Esophagus squamous epithelium (tissue), 5 donors: ENCODE measurements at regions not wholly inside any gene's neighbourhood (a gene's known extent, or its start where the extent isn't known, plus 50 kb on each side); places are given as distances from the start of the nearest gene placed in this dataset.

Experiments used
- DNase-seq: peaks from one replicate; lab custom pipeline; 2025; lab: John Stamatoyannopoulos, UW
- H3K27ac ChIP-seq, 4 donors: fragments of 200-600 bp; sonication (generic); one replicate each; pipeline ENCODE4 v1.5.1; 2016 to 2019; ENCODE audit warnings: mild to moderate bottlenecking in 1 of 4
- H3K27me3 ChIP-seq, 4 donors: fragments of 200-600 bp; sonication (generic); 1 replicate in 3 of 4; 2 replicates in 1 of 4; pipeline versions ENCODE4 v1.5.1 to v1.6.0; 2017 to 2021; ENCODE audit warnings: antibody characterized with exemption in 1 of 4
- H3K36me3 ChIP-seq, 3 donors: fragments of 200-600 bp; sonication (generic); one replicate each; pipeline ENCODE4 v1.5.1; 2016 to 2019
- H3K4me1 ChIP-seq, 3 donors: fragments of 200-600 bp; sonication (generic); one replicate each; pipeline ENCODE4 v1.5.1; 2017 to 2019
- H3K4me3 ChIP-seq, 4 donors: fragments of 200-600 bp; sonication (generic); 1 replicate in 3 of 4; 2 replicates in 1 of 4; pipeline ENCODE4 v1.5.1; 2016 to 2019; ENCODE audit warnings: mild to moderate bottlenecking in 2 of 4, moderate library complexity in 1 of 4
- H3K9me3 ChIP-seq, 3 donors: fragments of 200-600 bp; sonication (generic); one replicate each; pipeline ENCODE4 v1.5.1; 2016 to 2019
- CTCF ChIP-seq, 6 experiments: fragments of 450-650 bp in 4 of 6; fragments of 200-600 bp in 2 of 6; sonication (generic) in 2 of 6; IDR thresholded peaks; one replicate each; pipeline ENCODE4 v1.5.1; 2016 to 2019; ENCODE audit warnings: antibody characterized with exemption in 6 of 6, mild to moderate bottlenecking in 4 of 6, moderate library complexity in 4 of 6
- POLR2A ChIP-seq, 4 donors: fragments of 450-650 bp; IDR thresholded peaks; one replicate each; pipeline ENCODE4 v1.6.1; 2017; ENCODE audit warnings: antibody characterized with exemption in 4 of 4, mild to moderate bottlenecking in 4 of 4, moderate library complexity in 3 of 4
- WGBS, 2 donors: methylation state at CpG; one replicate each; pipeline ENCODE4 v1.1.5; 2018; 5-methylcytosine and 5-hydroxymethylcytosine counted together
- intact Hi-C: fragments of 100-400 bp; cut with DNase I; formaldehyde crosslinking; loops from one replicate; pipeline ENCODE4 v1.15.0; 2022
- donor health status: DM: yes; HTN: yes; CAD: no.

- Histone ChIP-seq H3K36me3 (no peaks in the 10 kb centered on the region), H3K27ac (no peak overlapping the region), H3K4me3 (no peak overlapping the region), H3K27me3 (no peaks in the 10 kb centered on the region), H3K4me1 (peaks cover 0 to 19% (median 0%) of the 10 kb centered on the region in 3 donors), H3K9me3 (peaks cover 0 to 6% (median 0%) of the 10 kb centered on the region in 3 donors)
- no peak for TF ChIP-seq CTCF (IDR thresholded peaks at IDR 0.05)
- no peak for TF ChIP-seq POLR2A (IDR thresholded peaks at IDR 0.05)
- WGBS, 2 donors = 35 to 46% methylated on average over 10 of the region's 10 CpGs
- intact Hi-C loops = no loop called here
- DNase-seq = no peak
These were observed 373.0 kb upstream of the DYNLRB2 start for GRCh38 chr16:80167657-80168390.

- DNase-seq = no peak
- WGBS, 2 donors = 54 to 64% methylated on average over 3 of the region's 3 CpGs
- no peak overlapping the region for H3K27ac ChIP-seq
- intact Hi-C loops = no loop called here
- peaks cover 0 to 6% (median 0%) of the 10 kb centered on the region in 3 donors for H3K9me3 ChIP-seq
- no peaks in the 10 kb centered on the region for H3K27me3 ChIP-seq
- no peaks in the 10 kb centered on the region for H3K36me3 ChIP-seq
- no peak overlapping the region for H3K4me3 ChIP-seq
- H3K4me1 ChIP-seq = peaks cover 0 to 19% (median 0%) of the 10 kb centered on the region in 3 donors
- TF ChIP-seq POLR2A (IDR thresholded peaks at IDR 0.05) (no peak), CTCF (IDR thresholded peaks at IDR 0.05) (no peak)
These were observed 374.7 kb upstream of the DYNLRB2 start for GRCh38 chr16:80166082-80166481.

- no peak for DNase-seq
- Histone ChIP-seq H3K27me3 (no peaks in the 10 kb centered on the region), H3K4me1 (peaks cover 0 to 19% (median 0%) of the 10 kb centered on the region in 3 donors), H3K4me3 (no peak overlapping the region), H3K9me3 (peaks cover 0 to 6% (median 0%) of the 10 kb centered on the region in 3 donors), H3K27ac (no peak overlapping the region), H3K36me3 (no peaks in the 10 kb centered on the region)
- TF ChIP-seq POLR2A (IDR thresholded peaks at IDR 0.05) = no peak
- no peak for TF ChIP-seq CTCF (IDR thresholded peaks at IDR 0.05)
- 76 to 79% methylated on average over 5 of the region's 5 CpGs for WGBS, 2 donors
- intact Hi-C loops = no loop called here
These were observed 375.7 kb upstream of the DYNLRB2 start for GRCh38 chr16:80164966-80165550.

GRCh38 chr16:80163339-80163738 lies 377.5 kb upstream of the DYNLRB2 start:
- Histone ChIP-seq H3K9me3 (peaks cover 0 to 6% (median 0%) of the 10 kb centered on the region in 3 donors), H3K27ac (no peak overlapping the region), H3K4me1 (peaks cover 0 to 11% (median 0%) of the 10 kb centered on the region in 3 donors), H3K27me3 (no peaks in the 10 kb centered on the region), H3K4me3 (no peak overlapping the region), H3K36me3 (no peaks in the 10 kb centered on the region)
- WGBS, 2 donors = 88 to 90% methylated on average over 4 of the region's 4 CpGs
- no peak for TF ChIP-seq POLR2A (IDR thresholded peaks at IDR 0.05)
- no peak for TF ChIP-seq CTCF (IDR thresholded peaks at IDR 0.05)
- no peak for DNase-seq
- intact Hi-C loops = no loop called here
